Left lung (tissue), 4 donors: ENCODE measurements at regions not wholly inside any gene's neighbourhood (a gene's known extent, or its start where the extent isn't known, plus 50 kb on each side); places are given as distances from the start of the nearest gene placed in this dataset.

Experiments used
- ATAC-seq: fragments of 200-7000 bp; cut with Tn5 transposase; one replicate; pipeline ENCODE4 v1.9.1; 2020; ENCODE audit warnings: moderate library complexity
- DNase-seq, 4 donors: peaks; one replicate each; pipeline ENCODE4 v3.0.0-alpha.2; 2013 to 2020
- H3K27ac ChIP-seq, 2 donors: fragments of 200-600 bp; sonication (generic) in 1 of 2; one replicate each; pipeline versions ENCODE4 v1.5.0 to v1.8.0; 2020 to 2021
- H3K27me3 ChIP-seq, 2 donors: fragments of 200-600 bp; sonication (generic) in 1 of 2; one replicate each; pipeline versions ENCODE4 v1.5.0 to v1.8.0; 2020 to 2021
- H3K36me3 ChIP-seq, 2 donors: fragments of 200-600 bp; sonication (generic) in 1 of 2; one replicate each; pipeline versions ENCODE4 v1.5.0 to v1.8.0; 2020 to 2021
- H3K4me1 ChIP-seq, 2 donors: fragments of 200-600 bp; one replicate each; pipeline ENCODE4 v1.8.0; 2021
- H3K4me3 ChIP-seq, 2 donors: fragments of 200-600 bp; sonication (generic) in 1 of 2; one replicate each; pipeline versions ENCODE4 v1.5.0 to v1.8.0; 2020 to 2021; ENCODE audit warnings: mild to moderate bottlenecking in 1 of 2
- H3K9me3 ChIP-seq, 2 donors: fragments of 200-600 bp; sonication (generic) in 1 of 2; one replicate each; pipeline versions ENCODE4 v1.5.0 to v1.8.0; 2020 to 2021
- intact Hi-C, 2 donors: fragments of 100-400 bp; cut with DNase I; formaldehyde crosslinking; loops; one replicate each; pipeline versions ENCODE4 v1.11.2 to v1.14.2; 2022
- TF ChIP-seq, protein P1 (sequence below), 2 donors: fragments of 200-600 bp; sonication (generic) in 1 of 2; IDR thresholded peaks; one replicate each; pipeline versions ENCODE4 v1.5.0 to v1.8.0; 2021; ENCODE audit warnings: antibody characterized with exemption in 2 of 2
- donor health status: DM: no; HTN: yes; CAD: no.
- donor health status: DM: no; HTN: no; CAD: no.

DNA sequence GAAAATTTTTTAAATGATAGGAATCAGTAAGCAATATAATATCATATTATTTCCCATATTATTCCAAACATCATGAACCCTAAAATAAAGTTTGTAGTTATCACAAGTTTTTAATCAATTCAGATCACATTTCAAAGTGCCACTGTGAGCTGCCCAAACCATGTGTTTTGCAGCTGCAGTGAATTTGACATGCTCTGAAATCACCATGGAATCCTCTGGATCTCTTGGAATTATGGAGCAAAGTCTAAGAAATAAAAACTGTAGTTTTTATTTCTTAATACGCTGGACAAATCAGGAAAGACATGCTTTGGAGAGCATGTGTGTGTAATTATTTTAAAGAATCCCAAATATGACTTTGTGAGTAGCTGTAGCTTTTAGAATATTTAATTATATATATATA lies 262.7 kb downstream of the ANKRD50 start:
- Histone ChIP-seq H3K36me3 (no peaks in the 10 kb centered on the region), H3K27me3 (no peaks in the 10 kb centered on the region), H3K27ac (no peak overlapping the region), H3K9me3 (peaks cover 0 to 14% of the 10 kb centered on the region in 2 donors), H3K4me3 (no peak overlapping the region), H3K4me1 (no peaks in the 10 kb centered on the region)
- DNase-seq (no peak), ATAC-seq (no peak)
- intact Hi-C loops: no loop called here
- TF ChIP-seq, protein P1, sequence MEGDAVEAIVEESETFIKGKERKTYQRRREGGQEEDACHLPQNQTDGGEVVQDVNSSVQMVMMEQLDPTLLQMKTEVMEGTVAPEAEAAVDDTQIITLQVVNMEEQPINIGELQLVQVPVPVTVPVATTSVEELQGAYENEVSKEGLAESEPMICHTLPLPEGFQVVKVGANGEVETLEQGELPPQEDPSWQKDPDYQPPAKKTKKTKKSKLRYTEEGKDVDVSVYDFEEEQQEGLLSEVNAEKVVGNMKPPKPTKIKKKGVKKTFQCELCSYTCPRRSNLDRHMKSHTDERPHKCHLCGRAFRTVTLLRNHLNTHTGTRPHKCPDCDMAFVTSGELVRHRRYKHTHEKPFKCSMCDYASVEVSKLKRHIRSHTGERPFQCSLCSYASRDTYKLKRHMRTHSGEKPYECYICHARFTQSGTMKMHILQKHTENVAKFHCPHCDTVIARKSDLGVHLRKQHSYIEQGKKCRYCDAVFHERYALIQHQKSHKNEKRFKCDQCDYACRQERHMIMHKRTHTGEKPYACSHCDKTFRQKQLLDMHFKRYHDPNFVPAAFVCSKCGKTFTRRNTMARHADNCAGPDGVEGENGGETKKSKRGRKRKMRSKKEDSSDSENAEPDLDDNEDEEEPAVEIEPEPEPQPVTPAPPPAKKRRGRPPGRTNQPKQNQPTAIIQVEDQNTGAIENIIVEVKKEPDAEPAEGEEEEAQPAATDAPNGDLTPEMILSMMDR (IDR thresholded peaks at IDR 0.05): no peak

DNA sequence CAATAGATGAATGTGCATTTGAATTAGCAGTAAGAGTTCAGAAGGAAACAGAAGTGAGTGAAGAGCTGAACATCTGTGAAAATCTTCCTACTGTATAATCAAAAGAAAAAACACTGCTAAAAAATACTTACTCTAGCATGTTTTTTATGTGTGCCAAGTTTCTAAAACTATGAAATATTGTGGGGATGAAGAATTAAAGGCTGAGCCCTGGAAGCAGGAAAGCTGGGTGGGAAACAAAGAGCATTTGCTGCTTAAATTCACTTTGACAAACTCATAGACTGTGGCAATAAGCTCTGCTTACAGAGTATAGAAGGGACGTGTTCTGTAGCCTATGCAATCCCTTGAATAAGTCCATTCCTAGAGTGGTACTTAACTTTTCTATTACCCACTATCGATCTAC lies 261.7 kb downstream of the ANKRD50 start:
- Histone ChIP-seq H3K4me1 (no peaks in the 10 kb centered on the region), H3K9me3 (peaks cover 0 to 10% of the 10 kb centered on the region in 2 donors), H3K27ac (no peak overlapping the region), H3K27me3 (no peaks in the 10 kb centered on the region), H3K4me3 (no peak overlapping the region), H3K36me3 (no peaks in the 10 kb centered on the region)
- DNase-seq (no peak), ATAC-seq (no peak)
- intact Hi-C loops: no loop called here
- TF ChIP-seq, protein P1 (IDR thresholded peaks at IDR 0.05): no peak

DNA sequence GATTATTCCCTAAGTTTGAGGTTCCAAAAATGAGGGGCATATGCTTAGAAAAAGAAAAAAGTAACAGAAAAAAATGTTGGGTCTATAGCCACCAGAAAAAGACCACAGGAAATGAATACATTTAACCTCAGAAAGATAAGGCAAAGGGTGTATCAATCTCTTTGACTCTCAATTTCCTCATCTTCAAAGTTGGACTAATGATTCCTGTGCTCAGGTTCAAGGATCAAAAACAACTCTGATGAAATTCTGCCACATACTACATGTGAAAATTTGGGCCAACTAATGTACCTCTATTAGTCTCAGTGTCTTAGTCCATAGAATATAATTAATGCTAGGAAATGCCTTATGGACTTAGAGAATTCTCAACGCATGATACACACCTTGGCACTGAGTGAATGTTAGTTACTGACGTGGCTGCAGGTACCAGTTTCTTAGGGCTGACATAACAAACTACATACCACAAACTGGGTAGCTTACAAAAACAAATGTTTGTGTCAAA lies 257.7 kb downstream of the ANKRD50 start:
- no peaks in the 10 kb centered on the region for H3K36me3 ChIP-seq
- TF ChIP-seq, protein P1 (IDR thresholded peaks at IDR 0.05): no peak
- no peaks in the 10 kb centered on the region for H3K4me1 ChIP-seq
- H3K27me3 ChIP-seq: no peaks in the 10 kb centered on the region
- H3K9me3 ChIP-seq: no peaks in the 10 kb centered on the region
- DNase-seq (no peak), ATAC-seq (no peak)
- intact Hi-C loops: no loop called here
- no peak overlapping the region for H3K27ac ChIP-seq
- H3K4me3 ChIP-seq: no peak overlapping the region

DNA sequence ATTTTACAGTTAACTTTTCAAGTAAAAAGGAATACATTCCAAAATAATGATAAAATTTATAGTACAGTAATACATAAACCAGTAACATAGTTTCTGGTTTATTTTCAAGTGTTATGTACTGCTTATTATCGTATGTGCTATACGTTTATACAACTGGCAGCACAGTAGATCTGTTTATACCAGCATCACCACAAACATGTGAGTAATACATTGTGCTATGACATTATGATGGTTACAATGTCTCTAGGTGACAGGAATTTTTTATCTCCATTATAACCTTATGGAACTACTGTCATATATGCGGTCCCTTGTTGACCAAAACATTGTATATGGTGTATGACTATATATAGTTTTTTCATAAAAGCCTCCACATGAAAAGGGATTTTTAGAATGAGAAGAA lies 256.9 kb downstream of the ANKRD50 start:
- Histone ChIP-seq H3K27me3 (no peaks in the 10 kb centered on the region), H3K4me3 (no peak overlapping the region), H3K36me3 (no peaks in the 10 kb centered on the region), H3K4me1 (no peaks in the 10 kb centered on the region), H3K9me3 (peaks cover 0 to 5% of the 10 kb centered on the region in 2 donors), H3K27ac (no peak overlapping the region)
- no peak for ATAC-seq
- intact Hi-C loops: no loop called here
- no peak for DNase-seq
- TF ChIP-seq, protein P1 (IDR thresholded peaks at IDR 0.05): no peak

DNA sequence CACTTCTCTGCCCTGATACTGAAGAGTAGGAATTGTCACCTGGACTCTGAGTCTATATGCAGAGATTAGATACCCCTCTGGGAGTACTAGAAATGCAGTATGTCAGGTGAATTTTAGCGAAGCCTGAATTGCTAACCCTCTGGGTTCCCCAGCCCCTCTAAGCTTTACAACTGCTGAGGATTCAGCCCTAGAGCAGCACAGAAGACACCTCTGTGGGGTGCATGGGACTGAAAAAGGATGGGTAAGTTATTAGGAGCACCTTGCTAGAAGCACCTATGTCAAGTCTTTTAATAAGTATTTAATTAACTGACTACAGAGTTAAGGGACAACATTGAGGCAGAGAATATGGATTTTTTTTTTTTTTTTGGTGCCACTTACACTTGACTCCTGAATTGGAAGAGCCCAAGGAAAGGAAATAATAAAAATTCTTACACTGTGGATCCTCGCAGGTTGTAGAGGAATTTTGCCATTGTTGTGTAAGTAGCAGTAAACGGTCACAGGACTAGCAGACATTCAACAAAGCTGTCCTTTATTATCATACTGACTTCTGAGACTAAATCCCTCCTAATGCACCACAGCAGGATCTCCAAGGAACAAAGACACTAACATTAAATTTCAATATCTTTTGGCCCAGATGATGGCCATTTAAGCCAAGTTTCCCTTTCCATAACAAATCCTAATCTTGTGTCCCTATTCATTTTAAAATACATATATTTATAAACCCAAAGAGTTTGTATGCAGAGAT lies 253.2 kb downstream of the ANKRD50 start:
- TF ChIP-seq, protein P1 (IDR thresholded peaks at IDR 0.05): no peak
- DNase-seq: peak in 1 of 4 donors; percentile 39
- Histone ChIP-seq H3K27me3 (no peaks in the 10 kb centered on the region), H3K36me3 (no peaks in the 10 kb centered on the region), H3K9me3 (peaks cover 0 to 37% of the 10 kb centered on the region in 2 donors), H3K4me1 (no peaks in the 10 kb centered on the region), H3K4me3 (no peak overlapping the region), H3K27ac (peak overlapping the region in 1 of 2 donors; percentile 40)
- intact Hi-C loops: no loop called here
- no peak for ATAC-seq
